GM19372 (cell line): ENCODE measurements at regions not wholly inside any gene's neighbourhood (a gene's known extent, or its start where the extent isn't known, plus 50 kb on each side); places are given as distances from the start of the nearest gene placed in this dataset.
"Not testable (repeated sequence)": the region's sequence is repeated elsewhere in the genome, so short reads cannot be mapped to it uniquely, and the experiment has no call there.

Source experiments
- ATAC-seq: cut with Tn5 transposase; IDR thresholded peaks from one replicate; pipeline ENCODE4 v1.9.1; 2021; ENCODE audit warnings: mild to moderate bottlenecking, low read depth, moderate library complexity; ENCODE audit not compliant: unreplicated experiment

GRCh38 chr16:65832679-65833078, 533.8 kb upstream of the CDH5 start:
- ATAC-seq = no peak

- no peak for ATAC-seq
These were observed 534.4 kb upstream of the CDH5 start for GRCh38 chr16:65831903-65832666.

GRCh38 chr16:65829076-65829475, 537.4 kb upstream of the CDH5 start:
- no peak for ATAC-seq

- ATAC-seq = no peak
These were observed 538.2 kb upstream of the CDH5 start for GRCh38 chr16:65828296-65828695.

- no peak for ATAC-seq
These were observed 539.3 kb upstream of the CDH5 start for GRCh38 chr16:65827231-65827630.

GRCh38 chr16:65825191-65825856, 541.2 kb upstream of the CDH5 start:
- ATAC-seq = no peak

GRCh38 chr16:65822148-65822547, 544.3 kb upstream of the CDH5 start:
- no peak for ATAC-seq

- no peak for ATAC-seq
These were observed 547.2 kb upstream of the CDH5 start for GRCh38 chr16:65819136-65819898.

- ATAC-seq = no peak
These were observed 548.7 kb upstream of the CDH5 start for GRCh38 chr16:65817799-65818198.

GRCh38 chr16:65817066-65817465, 549.4 kb upstream of the CDH5 start:
- ATAC-seq = no peak

- no peak for ATAC-seq
These were observed 549.9 kb upstream of the CDH5 start for GRCh38 chr16:65816556-65816955.

- ATAC-seq = no peak
These were observed 550.8 kb upstream of the CDH5 start for GRCh38 chr16:65815707-65816106.

- ATAC-seq = not testable (repeated sequence)
These were observed 552.6 kb upstream of the CDH5 start for GRCh38 chr16:65813879-65814278.

GRCh38 chr16:65809627-65810026, 556.9 kb upstream of the CDH5 start:
- no peak for ATAC-seq

- no peak for ATAC-seq
These were observed 557.7 kb upstream of the CDH5 start for GRCh38 chr16:65808790-65809189.

- no peak for ATAC-seq
These were observed 558.6 kb upstream of the CDH5 start for GRCh38 chr16:65807858-65808257.

- ATAC-seq = not testable (repeated sequence)
These were observed 560.8 kb upstream of the CDH5 start for GRCh38 chr16:65805704-65806103.

GRCh38 chr16:65796481-65796880, 570.0 kb upstream of the CDH5 start:
- no peak for ATAC-seq

GRCh38 chr16:65794973-65795372, 571.5 kb upstream of the CDH5 start:
- no peak for ATAC-seq

GRCh38 chr16:65793781-65794180, 572.7 kb upstream of the CDH5 start:
- ATAC-seq = no peak

GRCh38 chr16:65790768-65791167, 575.7 kb upstream of the CDH5 start:
- no peak for ATAC-seq
